ENCODE measurements at regions not wholly inside any gene's neighbourhood (a gene's known extent, or its start where the extent isn't known, plus 50 kb on each side); places are given as distances from the start of the nearest gene placed in this dataset.

DNA sequence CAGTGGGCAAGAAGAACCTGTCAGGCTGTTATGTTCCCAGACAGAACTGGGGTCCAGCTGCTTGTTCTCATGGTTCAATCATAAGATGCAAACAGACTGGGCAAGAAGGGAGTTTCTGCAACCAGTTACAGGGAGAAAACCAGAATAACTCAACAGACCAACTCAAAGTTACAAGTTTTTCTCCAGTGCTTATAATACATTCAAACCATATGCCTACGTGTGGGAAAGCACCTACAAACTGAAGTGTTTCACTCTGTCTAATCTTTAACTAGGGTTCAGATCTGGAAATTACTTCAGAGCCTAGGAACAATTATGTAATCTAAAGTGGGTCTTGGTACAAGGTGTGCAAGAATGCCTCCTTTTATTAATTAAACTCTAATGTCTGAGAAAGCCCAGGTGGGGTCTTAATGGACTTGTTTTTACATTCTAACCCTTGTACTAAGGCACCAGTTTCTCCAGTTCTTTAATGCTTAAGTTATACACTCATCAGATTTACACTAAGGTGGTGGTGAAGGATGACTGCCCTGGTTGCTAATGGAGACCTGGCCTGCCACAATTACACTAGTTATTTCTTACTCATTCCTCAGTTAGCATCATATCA, 951.9 kb downstream of the TSN start:
- TF ChIP-seq POLR2A (IDR thresholded peaks at IDR 0.05; ENCODE audit: low read length) (no peak), GATA1 (IDR thresholded peaks at IDR 0.05; ENCODE audit: low read depth, low read length) (no peak)
